8988T (cell line): ENCODE measurements at regions not wholly inside any gene's neighbourhood (a gene's known extent, or its start where the extent isn't known, plus 50 kb on each side); places are given as distances from the start of the nearest gene placed in this dataset.
"Not testable (repeated sequence)": the region's sequence is repeated elsewhere in the genome, so short reads cannot be mapped to it uniquely, and the experiment has no call there.

Source experiments
- DNase-seq: peaks from one replicate; pipeline ENCODE4 v3.0.0; 2011

DNA sequence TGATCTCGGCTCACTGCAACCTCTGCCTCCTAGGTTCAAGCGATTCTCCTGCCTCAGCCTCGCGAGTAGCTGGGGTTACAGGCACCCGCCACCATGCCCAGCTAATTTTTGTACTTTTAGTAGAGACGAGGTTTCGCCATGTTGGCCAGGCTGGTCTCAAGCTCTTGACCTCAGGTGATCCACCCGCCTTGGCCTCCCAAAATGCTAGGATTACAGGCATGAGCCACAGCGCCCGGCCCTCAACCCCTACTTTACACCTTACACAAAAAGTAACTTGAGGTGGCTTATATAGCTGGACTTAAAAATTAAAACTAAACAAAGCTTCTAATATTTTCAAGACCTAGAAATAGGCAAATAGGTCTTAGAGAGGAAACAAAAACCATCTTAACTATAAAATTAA, 524.0 kb upstream of the FAM174A start:
- DNase-seq: not testable (repeated sequence)

DNA sequence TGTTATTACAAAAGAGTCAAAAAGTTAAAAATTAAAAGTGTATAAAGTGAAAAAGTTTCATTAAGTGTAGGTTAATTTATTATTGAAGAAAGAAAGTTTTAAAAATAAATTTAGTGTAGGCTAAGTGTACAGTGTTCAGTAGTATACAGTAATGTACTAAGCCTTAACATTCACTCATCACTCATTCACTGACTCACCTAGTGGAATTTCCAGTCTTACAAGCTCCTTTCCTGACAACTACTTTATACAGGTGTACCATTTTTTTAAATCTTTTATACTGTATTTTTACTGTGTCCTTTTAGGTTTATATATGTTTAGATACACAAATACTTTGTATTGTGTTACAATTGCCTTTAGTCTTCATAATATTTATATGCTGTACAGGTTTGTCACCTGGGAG, 530.2 kb upstream of the FAM174A start:
- no peak for DNase-seq

DNA sequence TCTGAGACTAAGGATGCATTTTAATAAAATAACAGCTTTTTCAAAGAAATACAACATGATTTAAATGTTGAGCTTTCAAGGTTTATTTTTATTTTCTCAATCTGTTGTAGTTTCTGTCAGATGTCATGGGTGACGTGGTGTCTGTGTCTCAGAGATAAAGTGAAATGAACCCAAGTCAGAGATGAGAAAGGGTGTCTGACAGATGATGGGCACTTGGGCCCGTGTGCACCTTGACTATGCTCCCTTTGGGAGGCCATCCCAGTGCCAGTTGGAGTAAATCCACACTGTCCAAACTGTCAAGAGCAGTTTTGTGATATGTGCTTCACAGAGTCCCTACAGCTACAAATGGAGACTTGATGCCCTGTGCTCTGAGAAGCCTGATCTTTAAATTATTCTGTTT, 536.9 kb upstream of the FAM174A start:
- no peak for DNase-seq

DNA sequence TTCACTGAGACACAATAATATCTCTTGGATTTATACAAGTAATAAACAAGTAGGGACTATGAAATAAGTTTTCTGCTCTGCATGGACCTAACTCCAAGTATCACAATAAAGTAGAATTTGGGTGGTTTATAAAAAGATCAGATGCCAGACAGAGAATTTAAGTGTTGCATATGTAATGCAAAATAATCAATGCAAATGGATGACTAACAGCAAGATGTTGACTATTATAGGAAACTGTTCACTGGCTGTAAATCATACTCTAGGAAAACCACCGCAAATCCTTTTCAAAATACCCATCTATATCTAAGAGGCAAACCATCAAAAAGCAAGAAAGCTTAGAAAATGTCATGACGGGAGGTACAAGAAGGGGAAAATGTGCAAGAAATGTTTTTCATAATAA, 539.8 kb upstream of the FAM174A start:
- no peak for DNase-seq

DNA sequence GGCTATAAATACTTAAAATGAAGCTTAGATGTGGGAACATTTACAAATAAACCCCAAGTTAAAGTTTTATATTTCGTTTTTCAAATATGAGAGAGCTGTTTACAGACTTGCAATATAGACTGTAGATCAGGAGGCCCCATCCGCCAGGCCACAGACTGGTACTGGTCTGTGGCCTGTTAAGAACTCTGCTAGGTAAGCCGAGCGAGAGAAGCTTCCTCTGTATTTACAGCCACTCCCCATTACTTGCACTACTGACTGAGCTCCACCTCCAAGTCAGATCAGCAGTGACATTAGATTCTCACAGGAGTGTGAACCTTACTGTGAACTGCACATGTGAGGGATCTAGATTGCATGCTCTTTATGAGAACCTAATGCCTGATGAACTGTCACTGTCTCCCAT, 561.4 kb upstream of the FAM174A start:
- DNase-seq: no peak

DNA sequence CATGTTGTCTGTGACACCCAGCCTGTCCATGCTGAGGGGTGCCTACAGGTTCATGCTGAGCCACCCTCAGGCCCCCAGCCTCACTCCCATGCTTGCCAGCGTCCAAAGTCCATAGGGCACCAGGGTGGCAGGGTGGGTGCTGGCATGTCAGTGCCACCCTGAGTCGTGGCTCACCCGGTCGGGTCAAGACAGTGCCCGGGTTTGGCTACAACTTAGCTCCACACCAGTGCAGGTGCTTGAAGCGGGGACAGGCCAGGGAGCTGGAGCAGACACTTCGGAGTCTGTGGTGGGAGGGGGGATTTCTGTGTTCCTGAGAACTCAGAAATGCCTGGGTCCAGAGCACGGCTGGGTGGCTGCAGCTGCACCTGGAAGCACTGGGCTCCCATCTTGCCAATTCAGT, 579.2 kb upstream of the FAM174A start:
- no peak for DNase-seq

DNA sequence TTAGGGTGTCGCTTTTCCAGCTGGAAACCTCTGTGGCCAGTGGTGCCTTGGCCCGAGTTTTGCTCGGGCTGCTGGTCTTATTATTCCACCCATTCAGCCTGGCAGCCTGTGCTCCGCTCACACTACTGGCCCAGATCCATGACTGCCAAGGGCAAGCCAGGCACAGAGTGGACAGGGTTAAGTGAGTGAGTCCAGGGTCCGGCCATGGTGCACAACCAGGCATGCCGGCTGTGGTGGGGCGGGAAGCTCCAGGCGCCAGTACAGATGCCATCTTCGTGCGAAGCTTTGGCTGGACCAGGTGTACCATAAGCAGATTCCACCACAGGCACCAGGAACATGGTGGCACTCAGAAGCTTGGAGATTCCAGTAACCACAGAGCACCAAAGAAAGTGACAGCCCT, 580.2 kb upstream of the FAM174A start:
- no peak for DNase-seq

DNA sequence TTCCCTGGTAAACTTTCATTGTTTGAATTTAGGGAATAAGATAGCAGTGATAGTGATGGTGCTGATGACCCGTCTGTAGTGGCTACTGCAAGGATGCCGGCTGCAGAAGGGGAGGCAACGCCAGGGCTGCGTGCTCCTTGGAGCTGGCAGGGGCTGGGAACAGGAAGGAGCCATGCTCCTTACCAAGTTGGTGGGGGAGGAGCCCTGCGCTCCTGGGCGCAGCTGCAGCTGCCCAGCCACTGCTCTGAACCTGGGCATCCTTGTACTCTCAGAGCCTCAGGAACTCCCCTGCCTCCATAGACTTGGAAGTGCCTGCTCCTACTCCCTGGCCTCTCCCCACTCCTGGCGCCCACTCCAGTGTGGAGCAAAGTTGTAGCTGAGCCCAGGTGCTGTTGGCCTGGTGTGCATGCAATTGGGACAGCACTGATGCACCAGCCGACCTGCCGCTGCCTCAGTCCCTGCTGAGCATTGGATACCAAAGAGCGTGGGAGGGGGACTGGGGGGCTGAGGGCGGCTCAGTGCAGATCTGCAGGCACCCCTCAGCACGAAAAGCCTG, 585.1 kb upstream of the FAM174A start:
- DNase-seq: no peak

DNA sequence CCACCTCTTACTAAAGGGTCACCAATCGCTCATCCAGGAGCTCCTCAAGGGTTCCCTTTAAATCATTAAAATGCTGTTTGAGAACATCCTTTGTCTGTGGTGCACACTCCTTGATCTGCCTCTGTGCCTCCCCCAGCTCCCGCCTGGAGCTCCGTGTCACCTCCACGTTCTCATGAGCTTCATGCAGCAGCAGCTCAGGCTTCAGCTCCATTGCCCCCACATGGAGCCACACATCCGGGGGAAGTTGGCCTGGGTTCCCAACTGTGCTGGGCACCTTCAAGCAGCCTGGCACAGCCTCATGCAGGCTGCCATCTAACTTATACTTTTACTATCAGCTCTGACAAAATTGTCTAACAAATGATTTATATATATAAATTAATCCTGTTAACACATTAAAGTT, 585.8 kb upstream of the FAM174A start:
- DNase-seq: no peak

DNA sequence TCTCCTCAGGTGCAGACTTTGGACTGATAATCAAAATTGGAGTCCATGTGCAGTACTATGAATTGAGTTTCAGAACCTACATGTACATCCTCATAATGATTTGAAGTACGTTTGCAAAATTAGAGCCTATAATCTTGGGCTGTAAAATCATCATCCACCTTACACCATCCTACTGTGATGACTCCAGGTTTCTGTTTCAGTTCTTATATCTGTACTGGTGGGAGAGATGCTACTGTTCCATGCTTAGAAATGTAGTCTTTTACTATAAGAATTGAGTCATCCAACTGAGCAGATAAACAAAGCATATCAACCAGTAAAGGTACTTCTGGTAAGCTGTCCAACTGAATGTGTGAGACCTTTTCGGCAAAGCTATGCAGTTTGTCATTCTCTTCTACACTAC, 586.3 kb upstream of the FAM174A start:
- DNase-seq: no peak

DNA sequence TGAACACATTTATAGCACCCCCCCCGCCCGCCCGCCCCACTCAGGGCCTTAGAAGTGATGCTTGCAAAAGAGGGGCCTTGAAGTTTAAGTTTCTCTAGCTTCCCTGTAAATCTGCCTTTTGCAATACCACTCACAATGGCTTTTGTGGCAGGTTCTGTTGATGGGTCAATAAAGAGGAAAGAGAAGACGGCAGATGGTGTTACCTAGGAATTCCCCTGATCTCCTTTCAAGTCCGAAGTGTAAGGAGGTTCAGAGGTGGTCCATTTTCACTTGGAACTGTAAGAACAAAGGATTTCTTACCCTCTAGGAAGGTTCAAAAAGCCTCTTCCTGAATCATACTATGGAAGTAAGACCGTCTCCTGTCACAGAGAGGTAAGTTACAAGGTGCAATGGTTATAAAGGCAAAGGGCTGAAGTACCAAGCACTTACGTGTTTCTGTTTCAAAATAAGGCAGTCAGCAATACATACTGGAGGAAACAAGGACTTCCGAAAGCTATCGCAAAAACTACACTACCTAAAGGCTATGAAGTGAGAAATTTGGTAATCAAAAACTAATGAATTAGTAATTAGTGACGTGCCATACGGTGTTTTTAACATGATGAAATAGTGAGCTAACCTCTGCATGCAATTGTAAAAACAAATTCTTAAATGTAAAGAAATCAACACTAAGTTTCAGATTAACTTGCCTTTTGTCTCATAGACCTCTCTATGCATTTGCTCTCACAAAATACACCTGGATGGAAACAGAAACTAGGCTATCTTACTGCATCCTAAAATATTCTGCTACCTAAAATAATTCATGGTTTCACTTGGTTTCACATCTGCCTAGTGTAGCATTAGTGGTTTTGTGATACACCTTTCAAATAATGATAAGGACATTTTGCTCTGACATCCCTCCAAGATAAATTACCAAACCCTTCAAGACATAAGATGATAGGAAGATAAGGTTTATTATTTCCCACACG, 589.4 kb upstream of the FAM174A start:
- DNase-seq: no peak

DNA sequence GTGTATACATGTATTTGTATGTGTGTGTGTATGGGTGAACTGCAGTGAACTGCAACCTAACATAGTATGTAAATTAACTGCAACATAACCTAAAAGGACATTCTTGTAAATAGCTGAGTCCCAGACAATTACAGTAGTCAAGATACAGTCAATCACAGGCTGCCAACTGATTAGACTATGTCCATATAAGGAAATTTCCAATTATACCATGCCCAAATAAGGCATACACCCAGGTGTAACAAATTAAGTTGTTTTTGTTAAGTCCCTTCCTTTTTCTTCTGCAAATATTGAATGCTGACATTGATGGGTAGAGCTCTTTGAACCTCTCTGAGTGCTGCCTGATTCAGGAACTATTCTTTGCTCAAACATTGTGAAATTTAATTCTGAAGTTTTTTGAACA, 594.6 kb upstream of the FAM174A start:
- DNase-seq: no peak

DNA sequence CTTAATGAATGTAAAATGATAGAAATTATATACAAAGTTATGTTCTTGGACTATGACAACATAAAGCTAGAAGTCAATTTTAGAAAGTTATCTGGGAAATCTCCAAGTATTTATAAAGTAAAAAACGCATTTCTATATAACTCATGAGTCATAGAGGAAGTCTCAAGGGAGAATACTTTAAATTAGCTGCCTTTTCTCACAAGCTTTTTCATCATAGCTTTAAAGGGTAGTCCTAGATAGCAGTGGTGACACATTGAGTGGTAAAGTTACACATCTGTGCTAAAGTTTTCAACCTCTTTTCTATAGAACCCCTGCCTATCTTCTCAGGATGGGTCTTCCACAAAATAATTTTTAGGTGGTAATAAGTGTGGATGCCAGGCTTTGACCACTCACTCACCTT, 598.3 kb upstream of the FAM174A start:
- no peak for DNase-seq

DNA sequence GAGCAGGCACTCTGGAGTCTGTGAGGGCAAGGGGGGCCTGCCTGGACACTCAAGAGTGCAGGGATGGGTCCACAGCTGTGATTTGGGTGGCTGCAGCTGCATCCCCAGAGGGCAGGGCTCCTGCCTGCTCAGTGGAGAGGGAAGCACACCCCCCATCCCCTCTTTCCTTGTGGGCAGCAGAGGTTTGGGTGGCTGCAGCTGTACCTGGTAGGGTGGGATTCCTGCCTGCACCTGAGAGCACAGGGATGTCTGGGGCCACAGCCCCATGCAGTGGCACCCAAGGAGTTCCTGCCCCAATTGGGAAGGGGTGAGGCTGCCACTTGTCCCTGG, 605.4 kb upstream of the FAM174A start:
- DNase-seq: no peak

DNA sequence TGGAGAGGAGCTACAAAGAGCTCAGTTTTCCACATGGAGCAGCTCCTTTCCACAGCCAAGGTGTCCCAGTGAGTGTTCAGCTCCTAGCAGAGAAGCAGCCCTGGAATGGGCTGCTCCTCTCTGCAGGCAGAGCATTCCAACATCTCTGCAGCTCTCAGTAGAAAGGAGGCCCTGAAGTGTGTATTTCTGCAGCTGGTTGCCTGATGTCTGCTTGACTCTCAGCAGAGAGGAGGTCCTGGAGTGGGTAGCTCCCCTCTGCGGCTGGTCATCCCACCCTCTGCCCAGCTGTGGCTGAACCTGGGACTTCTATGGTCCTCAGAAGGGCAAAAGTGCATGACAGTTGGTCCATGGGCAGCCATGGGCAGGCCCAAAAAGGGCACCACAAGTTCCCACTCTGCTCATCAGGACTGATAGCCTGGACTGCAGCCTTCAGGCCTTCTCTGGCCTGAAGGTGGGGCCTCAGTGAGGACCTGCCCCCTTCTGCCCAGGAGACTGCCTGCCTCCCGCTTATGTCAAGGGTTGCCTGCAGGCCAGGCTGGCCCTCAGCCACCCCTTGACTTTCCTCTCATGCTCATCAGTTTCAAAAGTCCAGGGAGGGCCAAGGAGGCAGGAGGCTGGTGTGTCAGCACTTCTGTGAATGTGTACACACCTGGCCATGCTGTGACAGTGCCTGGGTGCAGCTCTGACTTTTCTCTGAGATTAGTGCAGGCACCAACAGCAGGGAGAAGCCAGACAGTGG, 605.9 kb upstream of the FAM174A start:
- no peak for DNase-seq

DNA sequence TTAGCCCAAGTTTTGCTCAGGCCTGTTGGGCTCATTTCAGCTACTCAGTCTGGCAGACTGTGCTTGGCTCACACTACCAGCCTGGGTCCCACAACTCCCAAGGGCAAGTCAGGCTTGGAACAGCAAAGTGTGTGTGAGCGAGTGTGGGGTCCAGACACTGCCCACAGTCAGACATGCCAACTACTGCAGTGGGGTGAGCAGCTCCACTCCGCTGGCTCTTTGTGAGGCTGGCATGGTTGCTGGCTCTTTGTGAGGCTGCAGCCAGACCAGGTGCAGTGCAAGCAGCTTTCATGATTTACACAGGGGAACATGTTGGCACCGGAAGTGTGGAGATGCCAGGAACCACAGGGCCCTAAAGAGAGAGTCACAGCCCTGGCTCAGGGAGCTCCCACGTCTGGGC, 606.7 kb upstream of the FAM174A start:
- no peak for DNase-seq

DNA sequence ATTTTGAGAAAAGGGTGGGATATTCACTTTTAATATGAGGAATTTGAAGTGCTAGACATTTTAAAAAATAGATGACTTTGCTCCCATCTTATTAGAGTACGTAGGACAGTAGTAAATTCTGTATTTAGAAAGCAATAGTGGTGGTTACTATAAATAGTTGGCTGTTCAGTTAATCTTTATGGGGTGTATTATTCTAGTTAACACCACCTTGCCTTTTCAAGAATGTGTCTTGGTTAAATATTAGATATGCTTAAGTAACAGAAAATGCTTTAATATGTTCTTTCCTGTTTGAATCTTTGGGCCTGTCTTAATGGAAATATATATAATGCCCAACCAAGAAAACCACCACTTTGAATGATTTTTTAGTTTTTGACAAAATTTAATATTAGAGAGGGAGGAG, 608.7 kb upstream of the FAM174A start:
- DNase-seq: no peak

DNA sequence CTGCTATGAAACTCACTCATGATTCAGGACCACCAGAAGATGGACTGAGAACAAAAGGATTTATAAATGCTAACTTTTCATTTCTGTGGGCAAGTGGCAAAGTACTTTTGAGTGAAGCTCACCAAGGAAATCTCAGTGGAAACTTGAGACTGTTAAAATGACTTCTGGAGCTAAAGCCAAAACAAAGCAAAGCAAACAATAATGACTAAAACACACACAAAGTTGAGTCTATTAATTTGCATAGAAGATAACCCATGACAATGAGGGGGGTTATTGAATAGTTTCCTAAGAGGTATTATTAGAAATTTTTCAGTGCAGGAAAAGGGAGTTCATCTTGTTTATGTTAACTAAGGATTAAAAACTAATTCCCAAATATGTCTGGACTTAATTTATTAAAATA, 612.8 kb upstream of the FAM174A start:
- no peak for DNase-seq

DNA sequence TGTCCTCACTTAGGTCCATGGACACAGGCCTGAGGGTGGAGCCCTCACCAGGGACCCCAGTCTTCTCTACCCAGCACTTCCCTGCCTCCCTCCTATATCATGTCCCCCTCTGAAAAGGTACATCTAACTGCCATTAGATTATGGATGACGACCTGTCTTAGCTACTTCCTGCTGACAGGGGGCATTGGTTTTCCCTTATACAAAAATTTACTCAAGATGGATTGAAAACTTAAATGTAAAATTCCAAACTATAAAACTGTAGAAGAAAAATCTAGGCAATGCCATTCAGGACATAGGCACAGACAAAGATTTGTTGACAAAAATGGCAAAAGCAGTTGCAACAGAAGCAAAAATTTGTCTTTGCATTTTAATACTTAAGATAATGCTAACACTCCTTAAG, 623.2 kb upstream of the FAM174A start:
- DNase-seq: no peak

DNA sequence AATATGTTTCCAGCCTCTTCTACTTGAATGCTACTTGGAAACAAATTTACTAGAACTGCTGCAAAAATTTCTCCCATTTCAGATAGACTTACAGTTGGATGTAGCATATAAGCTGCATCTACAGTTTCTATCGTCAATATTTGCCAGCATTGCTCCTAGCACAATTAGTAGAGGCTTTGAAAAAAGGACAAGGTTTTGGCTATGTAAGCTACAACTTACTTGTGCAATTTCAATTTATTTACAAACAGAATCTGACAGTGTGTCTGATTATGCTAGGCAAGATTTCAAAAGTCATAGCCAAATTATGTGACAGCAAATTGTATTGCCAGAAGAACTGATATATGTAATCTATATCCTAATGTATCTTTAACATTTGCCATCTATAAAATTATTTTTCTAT, 628.4 kb upstream of the FAM174A start:
- DNase-seq: no peak

DNA sequence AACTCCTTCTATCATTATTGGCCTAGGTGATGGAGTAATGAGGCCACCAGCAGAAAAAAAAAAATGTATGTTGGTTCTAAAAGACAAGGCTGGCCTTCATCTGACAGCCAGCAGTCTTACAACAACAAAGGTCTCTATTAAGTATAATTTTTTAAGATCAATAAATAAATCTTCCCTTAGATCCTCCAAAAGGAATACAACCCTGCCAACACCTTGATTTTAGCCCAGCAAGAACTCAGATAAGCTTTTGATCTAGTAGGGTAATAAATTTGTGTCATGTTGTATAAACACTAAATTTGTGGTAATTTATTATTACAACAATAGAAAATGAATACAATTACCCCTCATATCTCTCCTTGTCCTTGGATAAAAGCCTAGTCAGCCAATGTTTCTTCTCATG, 633.2 kb upstream of the FAM174A start:
- no peak for DNase-seq

DNA sequence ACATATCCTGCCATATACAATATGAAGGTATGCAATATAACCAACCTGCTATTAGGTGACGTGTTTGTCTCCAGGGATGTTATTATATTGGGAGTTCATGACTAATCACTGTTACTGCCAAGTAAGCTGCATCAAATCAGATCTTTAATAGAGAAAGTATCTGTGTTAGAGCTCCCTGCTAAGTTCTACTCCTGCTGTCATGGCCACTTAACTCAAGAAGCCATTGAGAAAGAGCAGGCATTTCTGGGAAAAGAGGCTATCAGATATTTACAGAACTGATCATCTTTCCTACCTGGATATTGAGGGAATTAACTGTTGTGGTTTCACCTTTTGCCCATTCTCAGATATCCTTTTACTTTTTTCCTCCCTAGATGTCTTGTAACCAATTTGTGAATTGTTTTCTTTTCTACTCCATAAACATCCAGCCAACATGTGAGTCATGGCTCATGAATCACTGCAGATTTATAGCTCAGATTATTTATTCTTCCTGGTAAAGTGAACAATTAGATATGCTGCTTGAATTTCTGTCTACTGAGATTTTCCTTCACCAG, 634.8 kb upstream of the FAM174A start:
- no peak for DNase-seq

DNA sequence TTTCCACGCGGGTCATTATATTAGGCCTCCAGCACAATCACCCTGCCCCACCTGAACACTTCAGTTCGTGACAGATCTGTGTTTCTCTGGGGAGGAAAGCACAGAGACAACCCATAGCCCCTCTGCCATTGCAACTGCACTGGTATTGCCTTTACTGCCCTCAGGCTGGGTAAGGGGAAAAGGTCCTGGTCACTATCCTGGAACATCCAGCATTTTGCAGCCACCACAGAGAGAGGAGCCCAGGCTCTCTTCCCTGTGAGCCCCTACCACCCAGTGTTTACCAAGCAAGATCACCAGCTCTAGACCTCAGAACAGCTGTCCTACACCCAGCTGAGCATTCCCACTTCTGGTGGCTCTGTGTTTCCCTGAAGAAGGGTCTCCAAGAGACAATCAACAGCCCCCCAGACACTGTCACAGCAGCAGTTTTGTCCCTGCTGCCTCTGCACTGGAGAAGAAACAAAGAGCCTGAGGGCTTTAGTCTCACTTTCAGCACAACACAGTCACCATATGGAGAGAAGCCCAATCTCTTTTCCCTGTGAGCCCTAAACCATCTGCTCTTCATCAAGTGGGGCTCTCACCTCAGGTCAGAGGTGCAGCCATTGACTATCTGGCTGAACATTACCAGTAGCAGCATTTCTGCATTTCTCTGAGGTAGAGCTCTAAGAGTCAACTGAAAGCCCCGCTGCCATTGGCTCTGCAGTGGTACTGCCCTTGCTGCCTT, 655.2 kb upstream of the FAM174A start:
- no peak for DNase-seq
